Loucy (cell line): ENCODE measurements at regions not wholly inside any gene's neighbourhood (a gene's known extent, or its start where the extent isn't known, plus 50 kb on each side); places are given as distances from the start of the nearest gene placed in this dataset.

Source experiments
- H2AFZ ChIP-seq: fragments of 200-600 bp; sonication (generic); 2 replicates; pipeline ENCODE4 v1.6.0; 2016; ENCODE audit warnings: antibody characterized with exemption, mild to moderate bottlenecking, low read length, moderate library complexity
- H3F3A ChIP-seq: fragments of 200-600 bp; 2 replicates; pipeline ENCODE4 v1.6.0; 2016; ENCODE audit warnings: antibody characterized with exemption, low read depth, mild to moderate bottlenecking
- H3K27me3 ChIP-seq: fragments of 200-600 bp; sonication (generic); 2 replicates; pipeline ENCODE4 v1.6.1; 2014; ENCODE audit warnings: low read length, mild to moderate bottlenecking; ENCODE audit not compliant: insufficient read depth, poor library complexity, severe bottlenecking
- H3K36me3 ChIP-seq: fragments of 200-600 bp; sonication (generic); 2 replicates; pipeline ENCODE4 v1.6.1; 2016; ENCODE audit warnings: low read length; ENCODE audit not compliant: insufficient read depth
- H3K4me1 ChIP-seq: fragments of 200-600 bp; sonication (generic); 2 replicates; pipeline ENCODE4 v1.5.1; 2014; ENCODE audit warnings: low read length, mild to moderate bottlenecking; ENCODE audit not compliant: insufficient read depth, poor library complexity, severe bottlenecking
- H3K4me2 ChIP-seq: fragments of 200-600 bp; sonication (generic); 2 replicates; pipeline ENCODE4 v1.6.0; 2014; ENCODE audit warnings: antibody characterized with exemption, low read length, low read depth, mild to moderate bottlenecking; ENCODE audit not compliant: poor library complexity, severe bottlenecking
- H3K4me3 ChIP-seq: fragments of 200-600 bp; sonication (generic); 2 replicates; pipeline ENCODE4 v1.5.1; 2014; ENCODE audit warnings: low read length, mild to moderate bottlenecking, mixed read lengths; ENCODE audit not compliant: poor library complexity, severe bottlenecking
- H3K79me2 ChIP-seq: fragments of 200-600 bp; sonication (generic); 2 replicates; pipeline ENCODE4 v1.6.1; 2014; ENCODE audit warnings: low read length; ENCODE audit not compliant: insufficient read depth
- H3K9ac ChIP-seq: fragments of 200-600 bp; sonication (generic); 2 replicates; pipeline ENCODE4 v1.6.0; 2014; ENCODE audit warnings: mild to moderate bottlenecking, low read depth, low read length, moderate library complexity; ENCODE audit not compliant: poor library complexity, severe bottlenecking
- H3K9me2 ChIP-seq: fragments of 200-600 bp; sonication (generic); replicated peaks from 2 replicates; pipeline ENCODE4 v1.6.1; 2016; ENCODE audit warnings: low read depth, low read length, mixed read lengths
- H3K9me3 ChIP-seq: fragments of 200-600 bp; sonication (generic); 2 replicates; pipeline ENCODE4 v1.6.1; 2014; ENCODE audit warnings: mild to moderate bottlenecking, antibody characterized with exemption, low read length, low read depth; ENCODE audit not compliant: insufficient read depth
- H4K20me1 ChIP-seq: fragments of 200-600 bp; sonication (generic); 2 replicates; pipeline ENCODE4 v1.6.0; 2014; ENCODE audit warnings: antibody characterized with exemption, low read length, mild to moderate bottlenecking; ENCODE audit not compliant: insufficient read depth, poor library complexity, severe bottlenecking
- CTCF ChIP-seq: fragments of 200-600 bp; sonication (generic); conservative IDR thresholded peaks from 2 replicates; pipeline ENCODE4 v1.5.1; 2014; ENCODE audit warnings: mild to moderate bottlenecking, antibody characterized with exemption, low read length
- EZH2phosphoT487 ChIP-seq: fragments of 200-600 bp; IDR thresholded peaks from 2 replicates; pipeline ENCODE4 v1.6.1; 2018; ENCODE audit warnings: antibody characterized with exemption, mild to moderate bottlenecking, moderate library complexity, borderline replicate concordance

- no peak overlapping the region for H2AFZ ChIP-seq
- TF ChIP-seq EZH2phosphoT487 = no peak
- TF ChIP-seq CTCF = no peak
- no peaks in the 10 kb centered on the region for H3K79me2 ChIP-seq
- H3K4me3 ChIP-seq = no peak overlapping the region
- no peaks in the 10 kb centered on the region for H4K20me1 ChIP-seq
- H3K4me2 ChIP-seq = no peak overlapping the region
- no peak overlapping the region for H3K9ac ChIP-seq
- no peaks in the 10 kb centered on the region for H3F3A ChIP-seq
- no peaks in the 10 kb centered on the region for H3K36me3 ChIP-seq
- no peaks in the 10 kb centered on the region for H3K4me1 ChIP-seq
- H3K27me3 ChIP-seq = no peaks in the 10 kb centered on the region
- no peaks in the 10 kb centered on the region for H3K9me3 ChIP-seq
- H3K9me2 ChIP-seq = no peaks in the 10 kb centered on the region
Observed at GRCh38 chr13:60887711-60888110, 490.7 kb downstream of the TDRD3 start.

GRCh38 chr13:60881507-60881906, 484.5 kb downstream of the TDRD3 start:
- Histone ChIP-seq H3F3A (no peaks in the 10 kb centered on the region), H3K4me3 (no peak overlapping the region), H4K20me1 (no peaks in the 10 kb centered on the region), H3K9me3 (no peaks in the 10 kb centered on the region), H2AFZ (no peak overlapping the region), H3K9me2 (no peaks in the 10 kb centered on the region), H3K4me2 (no peak overlapping the region), H3K4me1 (no peaks in the 10 kb centered on the region), H3K27me3 (no peaks in the 10 kb centered on the region), H3K79me2 (no peaks in the 10 kb centered on the region), H3K9ac (no peak overlapping the region), H3K36me3 (no peaks in the 10 kb centered on the region)
- TF ChIP-seq CTCF (no peak), EZH2phosphoT487 (no peak)

- H3K27me3 ChIP-seq = no peaks in the 10 kb centered on the region
- no peaks in the 10 kb centered on the region for H3K4me1 ChIP-seq
- H3K9me3 ChIP-seq = no peaks in the 10 kb centered on the region
- no peak overlapping the region for H3K4me2 ChIP-seq
- H2AFZ ChIP-seq = no peak overlapping the region
- H3K36me3 ChIP-seq = no peaks in the 10 kb centered on the region
- no peaks in the 10 kb centered on the region for H3F3A ChIP-seq
- H4K20me1 ChIP-seq = no peaks in the 10 kb centered on the region
- H3K4me3 ChIP-seq = no peak overlapping the region
- H3K9ac ChIP-seq = no peak overlapping the region
- TF ChIP-seq EZH2phosphoT487 = no peak
- no peak for TF ChIP-seq CTCF
- no peaks in the 10 kb centered on the region for H3K79me2 ChIP-seq
- no peaks in the 10 kb centered on the region for H3K9me2 ChIP-seq
Observed at GRCh38 chr13:60873116-60873515, 476.1 kb downstream of the TDRD3 start.
